ENCODE measurements at regions not wholly inside any gene's neighbourhood (a gene's known extent, or its start where the extent isn't known, plus 50 kb on each side); places are given as distances from the start of the nearest gene placed in this dataset.
"Not testable (repeated sequence)": the region's sequence is repeated elsewhere in the genome, so short reads cannot be mapped to it uniquely, and the experiment has no call there.

- Histone ChIP-seq H3K36me3 (no peaks in the 10 kb centered on the region), H3K27ac (no peak overlapping the region), H3K9me3 (no peaks in the 10 kb centered on the region), H3K4me1 (no peaks in the 10 kb centered on the region), H3K4me3 (no peak overlapping the region), H3K27me3 (no peaks in the 10 kb centered on the region)
- TF ChIP-seq POLR2A (IDR thresholded peaks at IDR 0.05) (no peak), CTCF (IDR thresholded peaks at IDR 0.05) (no peak), POLR2AphosphoS5 (IDR thresholded peaks at IDR 0.05) (no peak)
- intact Hi-C loops (cut with DNase I; ENCODE audit: low total_unique reads) = loop anchor here (5.0 kb wide), 2 partner anchors 247 to 908 kb away; no protein-coding TSS in a partner anchor
- DNase-seq (ENCODE audit: low spot score in 2 of 2) = no peak
These were observed 110.9 kb downstream of the NAB1 start for GRCh38 chr2:190759749-190760213.

- DNase-seq (ENCODE audit: low spot score in 2 of 2); H3K9me3 ChIP-seq; H3K27me3 ChIP-seq; H3K36me3 ChIP-seq; H3K4me1 ChIP-seq; H3K27ac ChIP-seq: not testable (repeated sequence)
- intact Hi-C loops (cut with DNase I; ENCODE audit: low total_unique reads) = loop anchor here (5.0 kb wide), 1 partner anchor 248 kb away; no protein-coding TSS in a partner anchor
- H3K4me3 ChIP-seq = peak overlapping the region; percentile 9 to 43 (median 43)
These were observed 111.7 kb downstream of the NAB1 start for GRCh38 chr2:190760353-190761150.

GRCh38 chr2:190761216-190761615 lies 112.3 kb downstream of the NAB1 start:
- not testable (repeated sequence) for H3K27ac ChIP-seq; H3K27me3 ChIP-seq; DNase-seq (ENCODE audit: low spot score in 2 of 2); H3K9me3 ChIP-seq; H3K36me3 ChIP-seq; H3K4me1 ChIP-seq
- peak overlapping the region; percentile 9 to 43 (median 43) for H3K4me3 ChIP-seq
- intact Hi-C loops (cut with DNase I; ENCODE audit: low total_unique reads) = loop anchor here (5.0 kb wide), 1 partner anchor 249 kb away; no protein-coding TSS in a partner anchor

GRCh38 chr2:190762566-190762965 lies 113.7 kb downstream of the NAB1 start:
- Histone ChIP-seq H3K27ac (no peak overlapping the region), H3K36me3 (no peaks in the 10 kb centered on the region), H3K9me3 (no peaks in the 10 kb centered on the region), H3K4me1 (no peaks in the 10 kb centered on the region), H3K27me3 (no peaks in the 10 kb centered on the region), H3K4me3 (no peak overlapping the region)
- no peak for DNase-seq (ENCODE audit: low spot score in 2 of 2)
- TF ChIP-seq POLR2A (IDR thresholded peaks at IDR 0.05) = no peak
- TF ChIP-seq CTCF (IDR thresholded peaks at IDR 0.05) = no peak
- TF ChIP-seq POLR2AphosphoS5 (IDR thresholded peaks at IDR 0.05) = no peak
- intact Hi-C loops (cut with DNase I; ENCODE audit: low total_unique reads) = loop anchor here (5.0 kb wide), 1 partner anchor 250 kb away; no protein-coding TSS in a partner anchor

- H3K4me1 ChIP-seq = no peaks in the 10 kb centered on the region
- no peaks in the 10 kb centered on the region for H3K36me3 ChIP-seq
- DNase-seq (ENCODE audit: low spot score in 2 of 2) = no peak
- no peaks in the 10 kb centered on the region for H3K27me3 ChIP-seq
- no peaks in the 10 kb centered on the region for H3K9me3 ChIP-seq
- TF ChIP-seq CTCF (IDR thresholded peaks at IDR 0.05) (no peak), POLR2AphosphoS5 (IDR thresholded peaks at IDR 0.05) (no peak), POLR2A (IDR thresholded peaks at IDR 0.05) (no peak)
- no peak overlapping the region for H3K4me3 ChIP-seq
- intact Hi-C loops (cut with DNase I; ENCODE audit: low total_unique reads) = loop anchor here (5.0 kb wide), 1 partner anchor 251 kb away; no protein-coding TSS in a partner anchor
- no peak overlapping the region for H3K27ac ChIP-seq
These were observed 114.2 kb downstream of the NAB1 start for GRCh38 chr2:190763100-190763499.

GRCh38 chr2:190763901-190764514 lies 115.1 kb downstream of the NAB1 start:
- no peak for DNase-seq (ENCODE audit: low spot score in 2 of 2)
- intact Hi-C loops (cut with DNase I; ENCODE audit: low total_unique reads) = loop anchor here (5.0 kb wide), 1 partner anchor 252 kb away; no protein-coding TSS in a partner anchor
- Histone ChIP-seq H3K27ac (no peak overlapping the region), H3K4me1 (no peaks in the 10 kb centered on the region), H3K9me3 (no peaks in the 10 kb centered on the region), H3K27me3 (no peaks in the 10 kb centered on the region), H3K36me3 (no peaks in the 10 kb centered on the region), H3K4me3 (no peak overlapping the region)
- TF ChIP-seq POLR2AphosphoS5 (IDR thresholded peaks at IDR 0.05) (no peak), CTCF (IDR thresholded peaks at IDR 0.05) (no peak)

Measured in breast epithelium (tissue), 4 donors.